OCI-LY7 (cell line): ENCODE measurements at regions not wholly inside any gene's neighbourhood (a gene's known extent, or its start where the extent isn't known, plus 50 kb on each side); places are given as distances from the start of the nearest gene placed in this dataset.

Experiments used
- CTCF ChIP-seq: fragments of 200-600 bp; sonication (generic); conservative IDR thresholded peaks from 2 replicates; pipeline ENCODE4 v1.5.1; 2014; ENCODE audit warnings: mild to moderate bottlenecking, antibody characterized with exemption, low read length, moderate library complexity, mixed read lengths
- EZH2phosphoT487 ChIP-seq: fragments of 200-600 bp; sonication (generic); IDR thresholded peaks from 2 replicates; pipeline ENCODE4 v1.6.1; 2018; ENCODE audit warnings: low read depth, borderline replicate concordance, mild to moderate bottlenecking, mixed run types, antibody characterized with exemption, low read length, moderate library complexity, mixed read lengths

DNA sequence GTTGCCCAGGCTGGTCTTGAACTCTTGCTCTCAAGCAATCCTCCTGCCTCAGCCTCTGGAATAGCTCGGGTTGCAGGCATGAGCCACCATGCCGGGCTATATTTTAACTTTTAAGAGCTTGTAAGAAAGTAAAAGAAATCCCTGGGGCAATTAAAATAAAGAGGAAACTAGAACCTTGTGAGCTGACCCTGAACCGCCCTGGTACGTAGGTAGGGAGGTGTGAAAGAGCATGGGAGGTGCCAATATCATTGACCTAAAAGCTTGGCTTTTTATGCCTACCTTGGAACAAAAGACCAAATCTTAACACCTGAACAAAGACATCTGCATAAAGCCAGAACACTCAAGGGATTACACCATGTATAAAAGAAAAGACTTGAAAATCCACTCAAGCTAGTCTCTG is 595.1 kb downstream of the SOX6 start:
- TF ChIP-seq CTCF (no peak), EZH2phosphoT487 (no peak)
